ENCODE measurements at regions not wholly inside any gene's neighbourhood (a gene's known extent, or its start where the extent isn't known, plus 50 kb on each side); places are given as distances from the start of the nearest gene placed in this dataset.

- Histone ChIP-seq H4K20me1 (replicated peaks; ENCODE audit: control insufficient read depth, insufficient read depth, low read length) (no peaks in the 10 kb centered on the region), H3K36me3 (ENCODE audit: control insufficient read depth, insufficient read depth, low read length) (no peaks in the 10 kb centered on the region), H3K79me2 (ENCODE audit: control insufficient read depth, insufficient read depth, low read length) (no peaks in the 10 kb centered on the region), H3K4me3 (no peak overlapping the region), H3K4me2 (ENCODE audit: insufficient read depth, low read length) (no peak overlapping the region), H3K9me3 (replicated peaks; ENCODE audit: control insufficient read depth, insufficient read depth, low read depth, low read length) (no peaks in the 10 kb centered on the region), H3K4me1 (replicated peaks in 1 of 2; ENCODE audit: control insufficient read depth in 2 of 2, insufficient read depth in 2 of 2, low read length in 2 of 2) (no peaks in the 10 kb centered on the region), H3K9me1 (ENCODE audit: control insufficient read depth, insufficient read depth, low read length) (no peaks in the 10 kb centered on the region), H2AFZ (ENCODE audit: low read depth, low read length) (no peak overlapping the region), H3K9ac (ENCODE audit: insufficient read depth in 1 of 2, low read depth in 2 of 2, low read length in 2 of 2) (no peak overlapping the region), H3K27me3 (ENCODE audit: control insufficient read depth in 2 of 2, insufficient read depth in 2 of 2, low read length in 2 of 2) (no peaks in the 10 kb centered on the region), H3K27ac (ENCODE audit: extremely low read depth, low read depth, low read length) (no peak overlapping the region)
- CTCF ChIA-PET (ENCODE audit: low intra/inter-chr PET ratio) = no interaction called here
- WGBS (ENCODE audit: insufficient coverage, low coverage, missing lambda C conversion rate) = 3% methylated on average over 4 of the region's 4 CpGs
- ATAC-seq = no peak
- intact Hi-C loops (cut with micrococcal nuclease) (no loop called here), in situ Hi-C loops (cut with MboI) (no loop called here)
- BruUV-seq (replicated peaks) = no TSS peak
- POLR2A ChIA-PET = no interaction called here
- no peak for FAIRE-seq
- DNase-seq (ENCODE audit: extremely low read depth in 1 of 4, low spot score in 3 of 4) = no peak
- TF ChIP-seq RFX1 (IDR thresholded peaks at IDR 0.05) = peak; percentile 77
- TF ChIP-seq ZFP36 (IDR thresholded peaks at IDR 0.05; ENCODE audit: low read depth, low read length, partially characterized antibody) = no peak
These were observed 317.0 kb upstream of the RPS23 start for GRCh38 chr5:82595113-82595512.

GRCh38 chr5:82594097-82594496 lies 315.9 kb upstream of the RPS23 start:
- Histone ChIP-seq H3K9me1 (ENCODE audit: control insufficient read depth, insufficient read depth, low read length) (no peaks in the 10 kb centered on the region), H3K9ac (ENCODE audit: insufficient read depth in 1 of 2, low read depth in 2 of 2, low read length in 2 of 2) (no peak overlapping the region), H4K20me1 (replicated peaks; ENCODE audit: control insufficient read depth, insufficient read depth, low read length) (no peaks in the 10 kb centered on the region), H3K27ac (ENCODE audit: extremely low read depth, low read depth, low read length) (no peak overlapping the region), H3K79me2 (ENCODE audit: control insufficient read depth, insufficient read depth, low read length) (no peaks in the 10 kb centered on the region), H3K9me3 (replicated peaks; ENCODE audit: control insufficient read depth, insufficient read depth, low read depth, low read length) (no peaks in the 10 kb centered on the region), H3K36me3 (ENCODE audit: control insufficient read depth, insufficient read depth, low read length) (no peaks in the 10 kb centered on the region), H3K27me3 (ENCODE audit: control insufficient read depth in 2 of 2, insufficient read depth in 2 of 2, low read length in 2 of 2) (no peaks in the 10 kb centered on the region), H3K4me3 (no peak overlapping the region), H2AFZ (ENCODE audit: low read depth, low read length) (no peak overlapping the region), H3K4me1 (replicated peaks in 1 of 2; ENCODE audit: control insufficient read depth in 2 of 2, insufficient read depth in 2 of 2, low read length in 2 of 2) (no peaks in the 10 kb centered on the region), H3K4me2 (ENCODE audit: insufficient read depth, low read length) (no peak overlapping the region)
- intact Hi-C loops (cut with micrococcal nuclease) = no loop called here
- ATAC-seq (no peak), FAIRE-seq (no peak), DNase-seq (ENCODE audit: extremely low read depth in 1 of 4, low spot score in 3 of 4) (no peak)
- in situ Hi-C loops (cut with MboI) = no loop called here
- WGBS (ENCODE audit: insufficient coverage, low coverage, missing lambda C conversion rate) = 33% methylated on average over 1 of the region's 1 CpG
- TF ChIP-seq FIP1L1 (IDR thresholded peaks at IDR 0.05; ENCODE audit: low read depth, low read length, poor library complexity, severe bottlenecking) = no peak
- no peak for TF ChIP-seq EP400 (IDR thresholded peaks at IDR 0.05)
- TF ChIP-seq PREB (CRISPR knock-in tag; IDR thresholded peaks at IDR 0.05) = no peak
- TF ChIP-seq ZNF668 (CRISPR knock-in tag; IDR thresholded peaks at IDR 0.05) = no peak
- no peak for TF ChIP-seq JUNB (CRISPR knock-in tag; conservative IDR thresholded peaks at IDR 0.05)
- ChIA-PET POLR2A (no interaction called here), CTCF (ENCODE audit: low intra/inter-chr PET ratio) (no interaction called here)
- BruUV-seq (replicated peaks) = no TSS peak
